ENCODE measurements at regions not wholly inside any gene's neighbourhood (a gene's known extent, or its start where the extent isn't known, plus 50 kb on each side); places are given as distances from the start of the nearest gene placed in this dataset.

- DNase-seq (ENCODE audit: low spot score) = no peak
- in situ Hi-C loops (cut with MboI; ENCODE audit: low sequenced_read_pairs, unreplicated experiment) = no loop called here
- no peak for TF ChIP-seq CTCF (IDR thresholded peaks at IDR 0.05; ENCODE audit: borderline replicate concordance, control extremely low read depth, extremely low read depth, insufficient read depth, missing control alignments)
Observed at GRCh38 chr12:125493704-125494308, 428.6 kb downstream of the AACS start.

GRCh38 chr12:125503128-125503527 lies 437.9 kb downstream of the AACS start:
- no peak for TF ChIP-seq CTCF (IDR thresholded peaks at IDR 0.05; ENCODE audit: borderline replicate concordance, control extremely low read depth, extremely low read depth, insufficient read depth, missing control alignments)
- no peak for DNase-seq (ENCODE audit: low spot score)
- in situ Hi-C loops (cut with MboI; ENCODE audit: low sequenced_read_pairs, unreplicated experiment) = no loop called here

- in situ Hi-C loops (cut with MboI; ENCODE audit: low sequenced_read_pairs, unreplicated experiment) = no loop called here
- no peak for TF ChIP-seq CTCF (IDR thresholded peaks at IDR 0.05; ENCODE audit: borderline replicate concordance, control extremely low read depth, extremely low read depth, insufficient read depth, missing control alignments)
- no peak for DNase-seq (ENCODE audit: low spot score)
Observed at GRCh38 chr12:125509195-125509594, 444.0 kb downstream of the AACS start.

- DNase-seq (ENCODE audit: low spot score) = no peak
- TF ChIP-seq CTCF (IDR thresholded peaks at IDR 0.05; ENCODE audit: borderline replicate concordance, control extremely low read depth, extremely low read depth, insufficient read depth, missing control alignments) = no peak
- in situ Hi-C loops (cut with MboI; ENCODE audit: low sequenced_read_pairs, unreplicated experiment) = no loop called here
Observed at GRCh38 chr12:125512541-125513298, 447.5 kb downstream of the AACS start.

- no peak for DNase-seq (ENCODE audit: low spot score)
- TF ChIP-seq CTCF (IDR thresholded peaks at IDR 0.05; ENCODE audit: borderline replicate concordance, control extremely low read depth, extremely low read depth, insufficient read depth, missing control alignments) = no peak
- in situ Hi-C loops (cut with MboI; ENCODE audit: low sequenced_read_pairs, unreplicated experiment) = no loop called here
Observed at GRCh38 chr12:125515887-125516286, 450.7 kb downstream of the AACS start.

- in situ Hi-C loops (cut with MboI; ENCODE audit: low sequenced_read_pairs, unreplicated experiment) = no loop called here
Observed at GRCh38 chr12:125518074-125518473, 452.8 kb downstream of the AACS start.

More at GRCh38 chr12:125518074-125518473, 452.8 kb downstream of the AACS start:
- TF ChIP-seq CTCF (IDR thresholded peaks at IDR 0.05; ENCODE audit: borderline replicate concordance, control extremely low read depth, extremely low read depth, insufficient read depth, missing control alignments) = no peak
- no peak for DNase-seq (ENCODE audit: low spot score)

All from GM13976 (cell line).